HG03378 (cell line): ENCODE measurements at regions not wholly inside any gene's neighbourhood (a gene's known extent, or its start where the extent isn't known, plus 50 kb on each side); places are given as distances from the start of the nearest gene placed in this dataset.
"Not testable (repeated sequence)": the region's sequence is repeated elsewhere in the genome, so short reads cannot be mapped to it uniquely, and the experiment has no call there.

ENCODE experiments used
- ATAC-seq: cut with Tn5 transposase; IDR thresholded peaks from one replicate; pipeline ENCODE4 v1.9.1; 2021; ENCODE audit warnings: mild to moderate bottlenecking, moderate library complexity; ENCODE audit not compliant: unreplicated experiment

- ATAC-seq: no peak
Measured at GRCh38 chr6:119760046-119760445, 410.5 kb upstream of the MAN1A1 start.

GRCh38 chr6:119758385-119758784 is 408.8 kb upstream of the MAN1A1 start:
- ATAC-seq: no peak

- no peak for ATAC-seq
Measured at GRCh38 chr6:119757467-119757866, 407.9 kb upstream of the MAN1A1 start.

GRCh38 chr6:119749335-119749734 is 399.8 kb upstream of the MAN1A1 start:
- ATAC-seq: no peak

- not testable (repeated sequence) for ATAC-seq
Measured at GRCh38 chr6:119748535-119748934, 399.0 kb upstream of the MAN1A1 start.

GRCh38 chr6:119742188-119742803 is 392.7 kb upstream of the MAN1A1 start:
- peak; percentile 83 for ATAC-seq

- ATAC-seq: no peak
Measured at GRCh38 chr6:119739769-119740168, 390.2 kb upstream of the MAN1A1 start.

- no peak for ATAC-seq
Measured at GRCh38 chr6:119738425-119738824, 388.9 kb upstream of the MAN1A1 start.

GRCh38 chr6:119736296-119737021 is 386.9 kb upstream of the MAN1A1 start:
- no peak for ATAC-seq

- ATAC-seq: no peak
Measured at GRCh38 chr6:119735530-119735929, 386.0 kb upstream of the MAN1A1 start.

GRCh38 chr6:119734227-119734626 is 384.7 kb upstream of the MAN1A1 start:
- ATAC-seq: no peak

- peak; percentile 73 for ATAC-seq
Measured at GRCh38 chr6:119728935-119729334, 379.4 kb upstream of the MAN1A1 start.

GRCh38 chr6:119728220-119728750 is 378.7 kb upstream of the MAN1A1 start:
- no peak for ATAC-seq

GRCh38 chr6:119727504-119728219 is 378.1 kb upstream of the MAN1A1 start:
- ATAC-seq: no peak

GRCh38 chr6:119726912-119727311 is 377.4 kb upstream of the MAN1A1 start:
- not testable (repeated sequence) for ATAC-seq

GRCh38 chr6:119726086-119726485 is 376.5 kb upstream of the MAN1A1 start:
- ATAC-seq: no peak

GRCh38 chr6:119720160-119720559 is 370.6 kb upstream of the MAN1A1 start:
- ATAC-seq: no peak

- ATAC-seq: no peak
Measured at GRCh38 chr6:119717942-119718341, 368.4 kb upstream of the MAN1A1 start.

- no peak for ATAC-seq
Measured at GRCh38 chr6:119716668-119717270, 367.2 kb upstream of the MAN1A1 start.

- ATAC-seq: no peak
Measured at GRCh38 chr6:119713903-119714302, 364.3 kb upstream of the MAN1A1 start.

- ATAC-seq: no peak
Measured at GRCh38 chr6:119686644-119687043, 337.1 kb upstream of the MAN1A1 start.
